ENCODE measurements at regions not wholly inside any gene's neighbourhood (a gene's known extent, or its start where the extent isn't known, plus 50 kb on each side); places are given as distances from the start of the nearest gene placed in this dataset.
"Not testable (repeated sequence)": the region's sequence is repeated elsewhere in the genome, so short reads cannot be mapped to it uniquely, and the experiment has no call there.

GRCh38 chr6:50899306-50899870, 80.7 kb downstream of the TFAP2B start:
- Mint-ChIP-seq H3K4me3 (ENCODE audit: unreplicated experiment) (no peak overlapping the region), H3K27ac (ENCODE audit: unreplicated experiment) (no peak overlapping the region), H3K9me3 (ENCODE audit: unreplicated experiment) (peaks cover 2% of the 10 kb centered on the region), H3K4me1 (ENCODE audit: low read depth, unreplicated experiment) (no peaks in the 10 kb centered on the region), H3K27me3 (ENCODE audit: unreplicated experiment) (peaks cover 3% of the 10 kb centered on the region), H3K36me3 (ENCODE audit: unreplicated experiment) (peaks cover 5% of the 10 kb centered on the region)
- no peak for TF ChIP-seq CTCF (IDR thresholded peaks at IDR 0.05; ENCODE audit: partially characterized antibody, unreplicated experiment)
- no peak for DNase-seq

GRCh38 chr6:50902260-50902659, 83.6 kb downstream of the TFAP2B start:
- no peak for TF ChIP-seq CTCF (IDR thresholded peaks at IDR 0.05; ENCODE audit: partially characterized antibody, unreplicated experiment)
- Mint-ChIP-seq H3K4me1 (ENCODE audit: low read depth, unreplicated experiment) (no peaks in the 10 kb centered on the region), H3K27ac (ENCODE audit: unreplicated experiment) (no peak overlapping the region), H3K4me3 (ENCODE audit: unreplicated experiment) (no peak overlapping the region), H3K27me3 (ENCODE audit: unreplicated experiment) (no peaks in the 10 kb centered on the region), H3K9me3 (ENCODE audit: unreplicated experiment) (peaks cover 2% of the 10 kb centered on the region), H3K36me3 (ENCODE audit: unreplicated experiment) (no peaks in the 10 kb centered on the region)
- no peak for DNase-seq

- Mint-ChIP-seq H3K36me3 (ENCODE audit: unreplicated experiment) (no peaks in the 10 kb centered on the region), H3K4me1 (ENCODE audit: low read depth, unreplicated experiment) (no peaks in the 10 kb centered on the region)
These were observed 86.6 kb downstream of the TFAP2B start for GRCh38 chr6:50905297-50905696.

GRCh38 chr6:50907565-50907964, 88.9 kb downstream of the TFAP2B start:
- Mint-ChIP-seq H3K27ac (ENCODE audit: unreplicated experiment) (no peak overlapping the region), H3K4me3 (ENCODE audit: unreplicated experiment) (no peak overlapping the region), H3K4me1 (ENCODE audit: low read depth, unreplicated experiment) (no peaks in the 10 kb centered on the region), H3K27me3 (ENCODE audit: unreplicated experiment) (no peaks in the 10 kb centered on the region), H3K36me3 (ENCODE audit: unreplicated experiment) (no peaks in the 10 kb centered on the region), H3K9me3 (ENCODE audit: unreplicated experiment) (no peaks in the 10 kb centered on the region)
- no peak for TF ChIP-seq CTCF (IDR thresholded peaks at IDR 0.05; ENCODE audit: partially characterized antibody, unreplicated experiment)
- no peak for DNase-seq

More at GRCh38 chr6:50905297-50905696, 86.6 kb downstream of the TFAP2B start:
- DNase-seq = no peak
- H3K27ac Mint-ChIP-seq (ENCODE audit: unreplicated experiment) = no peak overlapping the region
- H3K9me3 Mint-ChIP-seq (ENCODE audit: unreplicated experiment) = no peaks in the 10 kb centered on the region
- no peaks in the 10 kb centered on the region for H3K27me3 Mint-ChIP-seq (ENCODE audit: unreplicated experiment)
- no peak for TF ChIP-seq CTCF (IDR thresholded peaks at IDR 0.05; ENCODE audit: partially characterized antibody, unreplicated experiment)
- no peak overlapping the region for H3K4me3 Mint-ChIP-seq (ENCODE audit: unreplicated experiment)

GRCh38 chr6:50913105-50913770, 94.6 kb downstream of the TFAP2B start:
- Mint-ChIP-seq H3K4me1 (ENCODE audit: low read depth, unreplicated experiment) (no peaks in the 10 kb centered on the region), H3K9me3 (ENCODE audit: unreplicated experiment) (peaks cover 1% of the 10 kb centered on the region), H3K27me3 (ENCODE audit: unreplicated experiment) (no peaks in the 10 kb centered on the region), H3K36me3 (ENCODE audit: unreplicated experiment) (no peaks in the 10 kb centered on the region), H3K27ac (ENCODE audit: unreplicated experiment) (no peak overlapping the region), H3K4me3 (ENCODE audit: unreplicated experiment) (no peak overlapping the region)
- no peak for DNase-seq
- no peak for TF ChIP-seq CTCF (IDR thresholded peaks at IDR 0.05; ENCODE audit: partially characterized antibody, unreplicated experiment)

- not testable (repeated sequence) for H3K4me3 Mint-ChIP-seq (ENCODE audit: unreplicated experiment); H3K27ac Mint-ChIP-seq (ENCODE audit: unreplicated experiment); H3K4me1 Mint-ChIP-seq (ENCODE audit: low read depth, unreplicated experiment); H3K9me3 Mint-ChIP-seq (ENCODE audit: unreplicated experiment); DNase-seq; H3K27me3 Mint-ChIP-seq (ENCODE audit: unreplicated experiment); H3K36me3 Mint-ChIP-seq (ENCODE audit: unreplicated experiment)
These were observed 102.7 kb downstream of the TFAP2B start for GRCh38 chr6:50921378-50921777.

Measured in glutamatergic neuron (in vitro differentiated cells).